Brain microvascular endothelial cell (primary cell): ENCODE measurements at regions not wholly inside any gene's neighbourhood (a gene's known extent, or its start where the extent isn't known, plus 50 kb on each side); places are given as distances from the start of the nearest gene placed in this dataset.

Source experiments
- DNase-seq: peaks from one replicate; pipeline ENCODE4 v3.0.0-alpha.2; 2020
- H3K27ac ChIP-seq: fragments of 250-450 bp; sonication (Bioruptor Pico); 2 replicates; pipeline ENCODE4 v1.5.1; 2020; ENCODE audit warnings: mild to moderate bottlenecking, moderate library complexity
- H3K27me3 ChIP-seq: fragments of 250-450 bp; sonication (Bioruptor Pico); replicated peaks from 2 replicates; pipeline ENCODE4 v1.5.1; 2020; ENCODE audit warnings: mild to moderate bottlenecking
- H3K36me3 ChIP-seq: fragments of 250-450 bp; sonication (Bioruptor Pico); replicated peaks from 2 replicates; pipeline ENCODE4 v1.5.1; 2020; ENCODE audit warnings: mild to moderate bottlenecking
- H3K4me3 ChIP-seq: 2 replicates; pipeline ENCODE4 v1.5.1; 2011; ENCODE audit warnings: low read depth, mild to moderate bottlenecking, control low read depth, low read length, moderate library complexity
- CTCF ChIP-seq: IDR thresholded peaks from 2 replicates; pipeline ENCODE4 v1.5.1; 2011; ENCODE audit warnings: low read depth, mild to moderate bottlenecking, moderate library complexity, low read length, control low read depth, inconsistent platforms; ENCODE audit errors: missing control alignments
- in situ Hi-C: cut with HindIII; loops from 2 replicates; pipeline ENCODE4 v1.10.0; 2017; ENCODE audit warnings: low sequenced_read_pairs, low pct_ligation_motif_present

DNA sequence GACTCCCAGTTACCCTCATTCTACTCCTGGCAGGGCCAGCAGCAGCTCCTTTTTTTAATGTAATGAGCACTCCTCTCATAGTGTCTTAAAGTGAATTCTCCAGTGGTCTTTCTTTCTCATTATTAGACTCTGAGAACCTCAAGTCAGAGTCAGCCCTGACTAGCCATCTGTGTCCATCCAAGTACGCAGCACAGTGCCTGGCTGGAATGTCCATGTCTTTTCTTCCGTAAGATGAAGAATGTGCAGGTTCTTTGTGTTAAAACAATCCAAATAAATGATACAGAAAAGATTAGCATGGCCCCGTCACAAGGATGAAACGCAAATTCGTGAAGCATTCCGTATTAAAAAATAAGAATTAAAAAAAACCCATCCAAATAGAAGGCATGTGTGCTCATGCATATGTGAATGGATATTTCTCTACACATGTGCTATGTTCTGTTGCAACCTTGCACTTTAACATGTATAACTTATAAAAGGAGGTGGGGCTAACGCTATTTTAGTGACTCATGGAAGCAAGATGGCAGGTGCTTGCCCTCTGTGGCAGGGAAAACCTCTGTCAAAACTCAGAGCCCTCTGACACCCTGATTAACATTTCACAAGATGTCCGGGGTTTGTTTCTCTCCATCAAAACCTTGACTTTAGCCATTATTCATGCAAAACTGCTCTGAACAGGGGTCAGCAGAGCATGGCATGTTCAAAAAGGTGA, 170.7 kb upstream of the TOPAZ1 start:
- Histone ChIP-seq H3K27me3 (no peaks in the 10 kb centered on the region), H3K4me3 (no peak overlapping the region), H3K36me3 (no peaks in the 10 kb centered on the region), H3K27ac (no peak overlapping the region)
- in situ Hi-C loops, result no loop called here
- DNase-seq, result no peak
- no peak for TF ChIP-seq CTCF

- Histone ChIP-seq H3K4me3 (no peak overlapping the region), H3K27ac (no peak overlapping the region), H3K27me3 (no peaks in the 10 kb centered on the region), H3K36me3 (no peaks in the 10 kb centered on the region)
- no peak for TF ChIP-seq CTCF
- no peak for DNase-seq
- in situ Hi-C loops, result no loop called here
Measured at GRCh38 chr3:44072601-44073540, 168.8 kb upstream of the TOPAZ1 start.

- H3K27ac ChIP-seq, result no peak overlapping the region
- in situ Hi-C loops, result no loop called here
- no peak overlapping the region for H3K4me3 ChIP-seq
- H3K27me3 ChIP-seq, result no peaks in the 10 kb centered on the region
- no peak for DNase-seq
- TF ChIP-seq CTCF, result no peak
- no peaks in the 10 kb centered on the region for H3K36me3 ChIP-seq
Measured at GRCh38 chr3:44074181-44074580, 167.5 kb upstream of the TOPAZ1 start.

DNA sequence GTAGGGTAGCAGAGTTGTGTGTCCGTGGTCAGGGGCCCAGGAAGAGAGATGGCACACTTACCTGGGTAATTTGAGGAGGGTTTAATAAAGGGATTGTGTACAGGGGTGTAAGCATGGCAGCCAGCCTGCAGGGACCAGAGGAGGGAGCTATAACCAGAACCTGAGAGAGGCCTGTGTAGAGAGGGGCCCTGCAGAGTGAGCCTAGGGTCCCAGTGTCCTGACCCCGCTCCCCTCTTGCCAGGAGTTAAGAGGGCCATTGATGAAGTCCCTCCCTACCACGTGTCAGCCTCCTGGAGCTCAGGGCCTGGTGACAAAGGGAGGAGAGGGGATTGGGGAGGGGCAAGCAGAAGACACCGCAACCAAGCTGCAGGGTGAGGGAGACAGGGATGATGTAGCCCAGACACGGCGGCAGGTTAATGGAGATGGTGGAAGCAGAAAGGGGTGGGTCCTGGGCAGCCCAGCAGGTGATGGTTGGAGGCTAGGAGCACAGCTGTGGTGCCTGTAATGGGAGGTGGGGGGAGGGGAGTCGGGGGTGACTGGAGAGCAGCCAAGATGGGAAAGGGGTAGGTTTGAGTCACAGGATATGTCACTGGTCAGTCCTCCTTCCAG, 165.4 kb upstream of the TOPAZ1 start:
- in situ Hi-C loops, result no loop called here
- TF ChIP-seq CTCF, result no peak
- H3K27ac ChIP-seq, result no peak overlapping the region
- no peak overlapping the region for H3K4me3 ChIP-seq
- H3K27me3 ChIP-seq, result no peaks in the 10 kb centered on the region
- no peak for DNase-seq
- no peaks in the 10 kb centered on the region for H3K36me3 ChIP-seq

GRCh38 chr3:44077267-44077666, 164.4 kb upstream of the TOPAZ1 start:
- Histone ChIP-seq H3K4me3 (no peak overlapping the region), H3K27ac (no peak overlapping the region), H3K36me3 (no peaks in the 10 kb centered on the region), H3K27me3 (no peaks in the 10 kb centered on the region)
- peak; percentile 44 for TF ChIP-seq CTCF
- in situ Hi-C loops, result no loop called here
- no peak for DNase-seq
